Erythroblast (primary cell): ENCODE measurements at regions not wholly inside any gene's neighbourhood (a gene's known extent, or its start where the extent isn't known, plus 50 kb on each side); places are given as distances from the start of the nearest gene placed in this dataset.

ENCODE experiments used
- GATA1 ChIP-seq: IDR thresholded peaks from 2 replicates; pipeline ENCODE4 v1.6.1; 2011; ENCODE audit warnings: low read depth, mild to moderate bottlenecking, control low read depth, low read length, moderate library complexity
- POLR2A ChIP-seq: IDR thresholded peaks from 2 replicates; pipeline ENCODE4 v1.6.1; 2011; ENCODE audit warnings: mild to moderate bottlenecking, low read length

- TF ChIP-seq POLR2A (no peak), GATA1 (no peak)
Measured at GRCh38 chr18:56532176-56532840, 106.1 kb downstream of the TXNL1 start.
